Eye (tissue), 1 donor: ENCODE measurements at regions not wholly inside any gene's neighbourhood (a gene's known extent, or its start where the extent isn't known, plus 50 kb on each side); places are given as distances from the start of the nearest gene placed in this dataset.

Source experiments
- DNase-seq: peaks from one replicate; pipeline ENCODE4 v3.0.0-alpha.2; 2015

GRCh38 chr6:137737836-137738596 lies 129.0 kb upstream of the TNFAIP3 start:
- no peak for DNase-seq

- no peak for DNase-seq
These were observed 128.0 kb upstream of the TNFAIP3 start for GRCh38 chr6:137738931-137739504.

- no peak for DNase-seq
These were observed 127.5 kb upstream of the TNFAIP3 start for GRCh38 chr6:137739544-137739943.

DNA sequence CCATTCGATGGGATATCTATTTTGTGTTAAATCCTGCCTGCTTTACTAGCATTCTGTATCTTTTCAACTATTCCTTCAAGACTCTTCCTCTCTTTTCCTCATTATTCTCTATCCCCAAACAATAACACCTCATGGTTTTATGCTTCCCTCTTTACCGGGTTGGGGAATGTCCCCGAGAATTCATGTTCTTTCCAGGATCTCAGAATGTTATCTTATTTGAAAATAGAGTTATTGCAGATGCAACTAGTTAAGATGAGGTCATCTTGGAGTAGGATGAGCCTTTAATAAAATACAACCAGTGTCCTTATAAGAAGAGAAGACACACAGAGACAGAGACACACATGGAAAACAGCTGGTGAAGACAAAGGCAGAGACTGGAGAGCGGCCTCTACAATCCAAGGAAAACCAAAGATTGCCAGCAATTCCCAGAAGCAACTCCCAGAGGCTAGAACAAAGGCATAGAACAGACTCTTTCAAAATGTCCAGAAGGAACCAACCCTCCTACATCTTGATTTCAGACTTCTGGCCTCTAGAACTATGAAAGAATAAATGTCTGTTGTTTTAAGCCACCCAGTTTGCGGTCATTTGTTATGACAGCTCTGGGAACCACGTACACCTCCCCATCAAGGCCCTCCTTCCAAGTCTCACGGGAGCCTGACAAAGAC lies 126.8 kb upstream of the TNFAIP3 start:
- DNase-seq = peak; percentile 15

DNA sequence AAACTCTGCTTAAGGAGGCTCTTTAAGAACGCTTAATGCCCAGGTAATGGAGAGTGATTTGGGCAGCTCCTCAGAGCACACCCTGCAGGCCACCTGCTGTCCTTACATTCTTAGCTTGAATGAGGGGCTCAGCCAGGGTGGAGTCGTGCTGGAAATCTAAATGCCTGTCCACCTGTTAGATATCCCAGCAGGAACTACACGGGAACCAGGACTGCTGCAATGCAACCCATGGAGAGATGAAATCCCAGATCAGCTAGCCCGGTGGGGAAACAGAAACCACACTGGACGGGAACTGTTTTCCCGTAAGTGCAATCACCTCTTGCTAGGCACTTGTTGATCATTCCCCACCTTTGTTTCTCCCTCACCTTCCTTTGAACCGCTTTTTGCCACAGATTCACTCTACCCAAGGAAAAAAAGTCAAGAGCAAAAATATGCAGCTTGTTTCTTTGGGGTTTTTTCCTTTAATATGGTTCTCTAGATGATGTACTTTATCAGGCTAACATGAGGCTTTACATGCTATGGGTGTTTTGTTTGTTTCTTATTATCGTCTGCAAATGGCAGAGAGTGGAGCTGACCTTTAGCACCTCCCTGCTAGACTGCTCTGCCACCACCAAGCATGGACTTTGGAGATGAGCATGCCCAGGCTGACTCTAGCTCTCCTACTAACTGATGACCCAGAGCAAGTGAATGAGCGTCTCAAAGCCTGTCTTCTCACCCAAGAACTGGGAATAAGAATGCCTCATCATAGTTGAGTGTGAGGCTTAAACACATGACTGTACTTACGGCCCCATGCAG lies 125.9 kb upstream of the TNFAIP3 start:
- DNase-seq = no peak

DNA sequence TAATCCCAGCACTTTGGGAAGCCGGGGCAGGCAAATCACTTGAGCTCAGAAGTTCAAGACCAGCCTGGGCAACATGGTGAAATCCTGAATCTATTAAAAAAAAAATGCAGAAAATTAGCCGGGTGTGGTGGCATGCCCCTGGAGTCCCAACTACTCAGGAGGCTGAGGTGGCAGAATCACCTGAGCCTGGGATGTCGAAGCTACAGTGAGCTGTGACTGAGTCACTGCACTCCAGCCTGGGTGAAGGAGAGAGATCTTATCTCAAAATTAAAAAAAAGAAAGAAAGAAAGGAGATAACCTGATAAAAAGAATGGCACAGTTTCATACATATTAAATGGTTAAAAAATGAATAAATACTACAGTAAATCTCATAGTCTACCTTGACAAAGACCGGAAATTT lies 123.6 kb upstream of the TNFAIP3 start:
- DNase-seq = no peak

DNA sequence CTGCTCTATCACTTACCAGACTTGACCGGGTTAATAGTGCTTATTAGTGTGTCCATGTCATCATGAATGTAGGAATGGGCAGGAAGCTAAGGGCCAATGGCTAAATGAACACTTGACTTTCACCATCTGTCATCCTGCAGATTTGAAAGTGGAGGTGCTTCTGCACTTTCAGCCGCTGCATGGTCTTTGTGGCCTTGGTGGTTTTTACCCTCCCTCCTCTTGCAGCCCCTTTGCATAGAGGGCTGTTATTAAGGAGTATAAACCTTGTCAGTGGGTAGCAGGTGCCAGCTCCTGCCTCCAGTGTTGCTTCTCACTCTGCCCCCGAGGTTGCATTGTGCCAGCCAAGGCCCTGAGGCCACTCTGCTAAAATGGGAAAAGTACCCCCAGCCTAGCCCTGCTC lies 122.2 kb upstream of the TNFAIP3 start:
- DNase-seq = no peak

- no peak for DNase-seq
These were observed 121.7 kb upstream of the TNFAIP3 start for GRCh38 chr6:137745321-137745720.

- no peak for DNase-seq
These were observed 120.8 kb upstream of the TNFAIP3 start for GRCh38 chr6:137746264-137746663.

DNA sequence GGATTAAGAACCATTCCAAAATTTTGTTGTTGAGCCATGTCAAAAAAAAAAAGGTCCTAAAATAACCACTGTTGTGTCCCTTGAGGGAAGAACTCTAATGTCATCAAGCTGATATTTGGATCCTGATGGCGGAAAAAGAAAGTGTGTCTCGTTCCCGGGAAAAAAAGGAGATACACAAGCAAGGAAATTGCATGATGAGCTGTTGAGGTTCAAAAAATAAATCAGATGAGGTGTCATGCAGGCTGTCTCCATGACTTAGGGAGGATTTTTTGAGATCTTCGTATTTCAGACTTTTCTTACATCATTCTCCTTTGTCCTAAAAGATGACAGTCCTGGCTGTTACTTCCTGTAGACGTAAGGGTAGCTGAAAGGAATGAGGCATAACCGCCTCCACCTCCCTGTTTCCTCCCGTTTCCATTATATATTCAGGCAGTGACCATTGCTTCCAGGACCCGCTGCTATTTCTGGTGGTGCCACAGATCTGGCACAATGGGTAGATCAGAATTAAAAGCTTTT lies 117.3 kb upstream of the TNFAIP3 start:
- DNase-seq = peak; percentile 10

GRCh38 chr6:137750297-137750696 lies 116.8 kb upstream of the TNFAIP3 start:
- no peak for DNase-seq

- no peak for DNase-seq
These were observed 115.1 kb upstream of the TNFAIP3 start for GRCh38 chr6:137751768-137752560.

- DNase-seq = no peak
These were observed 112.7 kb upstream of the TNFAIP3 start for GRCh38 chr6:137754366-137754765.

DNA sequence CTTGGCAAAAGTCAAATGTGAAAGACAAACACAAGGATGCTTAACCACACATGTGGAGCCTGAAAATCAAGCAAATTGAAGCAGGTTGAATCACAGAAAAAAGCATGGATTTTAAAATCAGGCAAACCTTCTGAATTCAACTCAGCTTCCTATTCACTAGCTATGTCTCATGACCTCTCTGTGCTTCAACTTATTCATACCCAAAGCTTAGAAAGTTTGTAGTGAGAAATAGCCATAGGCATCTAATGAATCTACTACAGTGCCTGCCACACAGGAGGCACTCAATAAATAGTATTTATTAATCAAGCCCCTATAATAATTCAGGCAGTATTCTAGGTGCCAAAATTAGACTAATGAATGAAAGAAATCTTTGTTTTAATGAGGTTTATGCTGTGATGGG lies 112.2 kb upstream of the TNFAIP3 start:
- DNase-seq = no peak

- DNase-seq = no peak
These were observed 111.8 kb upstream of the TNFAIP3 start for GRCh38 chr6:137755284-137755683.

GRCh38 chr6:137756788-137757187 lies 110.3 kb upstream of the TNFAIP3 start:
- no peak for DNase-seq

DNA sequence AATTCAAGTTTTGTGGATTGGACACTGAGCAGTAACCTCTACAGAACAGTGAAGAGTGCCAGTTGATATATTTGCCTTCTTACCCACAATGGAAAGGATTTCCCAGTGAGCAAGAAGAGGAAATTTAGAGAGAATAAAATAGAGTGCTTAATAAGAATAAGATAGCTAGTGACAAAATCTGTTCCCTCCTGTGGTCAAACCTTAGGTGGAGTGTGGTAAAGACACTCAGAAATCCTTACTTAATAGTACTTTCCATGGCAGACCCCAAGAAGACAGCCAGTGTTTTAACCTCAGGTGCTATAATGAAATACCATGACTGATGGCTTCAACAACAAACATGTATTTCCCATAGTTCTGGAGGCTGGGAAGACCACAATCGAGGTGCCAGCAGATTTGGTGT lies 108.4 kb upstream of the TNFAIP3 start:
- DNase-seq = no peak

GRCh38 chr6:137759624-137760023 lies 107.4 kb upstream of the TNFAIP3 start:
- no peak for DNase-seq

GRCh38 chr6:137761072-137761471 lies 106.0 kb upstream of the TNFAIP3 start:
- no peak for DNase-seq

DNA sequence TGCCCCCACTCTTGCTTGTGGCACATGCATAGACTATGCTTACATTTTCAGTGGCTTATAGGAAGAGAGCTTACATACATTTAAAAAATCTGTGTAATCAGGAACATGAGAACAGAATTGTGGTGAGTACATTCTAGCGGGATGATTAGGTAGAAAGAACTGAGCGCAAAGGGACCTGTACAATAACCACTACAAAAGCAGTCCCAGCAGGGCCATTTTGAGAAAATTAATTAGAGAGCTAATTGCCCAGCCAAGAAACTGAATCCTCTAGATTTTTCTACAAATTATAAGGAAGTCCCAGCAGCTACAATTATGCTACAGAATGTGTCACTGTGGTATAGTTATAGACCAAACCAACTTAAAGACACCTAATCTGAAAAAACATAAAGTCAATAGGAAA lies 105.6 kb upstream of the TNFAIP3 start:
- no peak for DNase-seq

- DNase-seq = no peak
These were observed 104.6 kb upstream of the TNFAIP3 start for GRCh38 chr6:137762168-137763090.
